ENCODE measurements at regions not wholly inside any gene's neighbourhood (a gene's known extent, or its start where the extent isn't known, plus 50 kb on each side); places are given as distances from the start of the nearest gene placed in this dataset.

DNA sequence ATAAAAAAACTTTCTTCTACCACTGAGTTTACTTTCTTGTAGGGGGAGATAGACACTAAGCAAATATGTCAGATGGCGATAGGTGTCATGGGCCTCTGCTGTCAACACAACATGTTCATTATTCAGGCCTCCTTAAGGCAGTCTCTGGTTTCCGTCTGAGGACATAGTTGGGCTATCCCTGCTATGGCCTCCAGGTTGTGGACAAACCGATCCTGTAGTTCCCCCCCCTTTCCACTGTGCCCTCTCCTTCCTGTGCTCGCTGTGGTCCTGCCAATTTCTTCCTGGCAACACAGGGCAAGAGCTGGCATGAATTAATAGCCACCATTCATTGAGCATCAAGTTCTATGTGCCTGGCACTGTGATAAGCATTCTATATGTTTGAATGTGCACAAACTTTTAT, 81.0 kb upstream of the HS3ST2 start:
- FAIRE-seq = no peak
- Histone ChIP-seq H4K20me1 (replicated peaks; ENCODE audit: control insufficient read depth, extremely low read depth, insufficient read depth, low read length) (no peaks in the 10 kb centered on the region), H3K27me3 (ENCODE audit: control insufficient read depth in 2 of 2, insufficient read depth in 2 of 2, low read length in 2 of 2) (no peaks in the 10 kb centered on the region), H3K4me1 (ENCODE audit: control insufficient read depth, extremely low read depth, insufficient read depth, low read length) (no peaks in the 10 kb centered on the region), H3K27ac (ENCODE audit: insufficient read depth, low read depth, low read length) (no peak overlapping the region), H3K36me3 (ENCODE audit: control insufficient read depth in 2 of 2, extremely low read depth in 1 of 2, insufficient read depth in 2 of 2, low read length in 2 of 2) (no peaks in the 10 kb centered on the region), H3K79me2 (ENCODE audit: control insufficient read depth, insufficient read depth, low read length) (no peaks in the 10 kb centered on the region), H3K4me2 (ENCODE audit: insufficient read depth, low read length) (no peak overlapping the region), H3K9me1 (replicated peaks; ENCODE audit: control insufficient read depth, extremely low read depth, insufficient read depth, low read length) (no peaks in the 10 kb centered on the region), H2AFZ (ENCODE audit: low read depth, low read length) (no peak overlapping the region), H3K4me3 (replicated peaks in 1 of 3; ENCODE audit: insufficient read depth in 1 of 3, low read depth in 1 of 3, low read length in 3 of 3) (no peak overlapping the region), H3K9ac (replicated peaks; ENCODE audit: extremely low read depth, insufficient read depth, low read length) (no peak overlapping the region), H3K9me3 (replicated peaks; ENCODE audit: control insufficient read depth, insufficient read depth, low read length) (no peaks in the 10 kb centered on the region)
- dilution Hi-C loops (cut with MboI; ENCODE audit: extremely low pct_ligation_motif_present, low sequenced_read_pairs) = no loop called here
- CTCF ChIA-PET = no interaction called here
- no peak for DNase-seq (ENCODE audit: low read depth, low spot score)
- intact Hi-C loops (cut with micrococcal nuclease) = no loop called here
- TF ChIP-seq FOS (IDR thresholded peaks at IDR 0.05; ENCODE audit: borderline replicate concordance, insufficient read depth, low read length) = no peak
- no peak for TF ChIP-seq POLR2AphosphoS5 (IDR thresholded peaks at IDR 0.05; ENCODE audit: insufficient read depth, low read depth, low read length)
- TF ChIP-seq, protein P1, sequence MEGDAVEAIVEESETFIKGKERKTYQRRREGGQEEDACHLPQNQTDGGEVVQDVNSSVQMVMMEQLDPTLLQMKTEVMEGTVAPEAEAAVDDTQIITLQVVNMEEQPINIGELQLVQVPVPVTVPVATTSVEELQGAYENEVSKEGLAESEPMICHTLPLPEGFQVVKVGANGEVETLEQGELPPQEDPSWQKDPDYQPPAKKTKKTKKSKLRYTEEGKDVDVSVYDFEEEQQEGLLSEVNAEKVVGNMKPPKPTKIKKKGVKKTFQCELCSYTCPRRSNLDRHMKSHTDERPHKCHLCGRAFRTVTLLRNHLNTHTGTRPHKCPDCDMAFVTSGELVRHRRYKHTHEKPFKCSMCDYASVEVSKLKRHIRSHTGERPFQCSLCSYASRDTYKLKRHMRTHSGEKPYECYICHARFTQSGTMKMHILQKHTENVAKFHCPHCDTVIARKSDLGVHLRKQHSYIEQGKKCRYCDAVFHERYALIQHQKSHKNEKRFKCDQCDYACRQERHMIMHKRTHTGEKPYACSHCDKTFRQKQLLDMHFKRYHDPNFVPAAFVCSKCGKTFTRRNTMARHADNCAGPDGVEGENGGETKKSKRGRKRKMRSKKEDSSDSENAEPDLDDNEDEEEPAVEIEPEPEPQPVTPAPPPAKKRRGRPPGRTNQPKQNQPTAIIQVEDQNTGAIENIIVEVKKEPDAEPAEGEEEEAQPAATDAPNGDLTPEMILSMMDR (IDR thresholded peaks at IDR 0.05; ENCODE audit: extremely low read depth in 1 of 2, insufficient read depth in 1 of 2, low read depth in 1 of 2, low read length in 2 of 2) = no peak
- TF ChIP-seq GATA2 (IDR thresholded peaks at IDR 0.05; ENCODE audit: insufficient read depth, insufficient read length, low read depth, low read length) = no peak
- TF ChIP-seq, protein P2, sequence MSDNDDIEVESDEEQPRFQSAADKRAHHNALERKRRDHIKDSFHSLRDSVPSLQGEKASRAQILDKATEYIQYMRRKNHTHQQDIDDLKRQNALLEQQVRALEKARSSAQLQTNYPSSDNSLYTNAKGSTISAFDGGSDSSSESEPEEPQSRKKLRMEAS (IDR thresholded peaks at IDR 0.05; ENCODE audit: insufficient read depth, insufficient read length) = no peak
- no peak for TF ChIP-seq JUN (IDR thresholded peaks at IDR 0.05; ENCODE audit: borderline replicate concordance, insufficient read depth, insufficient read length, low read depth)
- no peak for TF ChIP-seq MYC (IDR thresholded peaks at IDR 0.05; ENCODE audit: low read depth, low read length)
- TF ChIP-seq POLR2A (IDR thresholded peaks at IDR 0.05; ENCODE audit: low read depth, low read length) = no peak
- no peak for TF ChIP-seq EZH2 (IDR thresholded peaks at IDR 0.05; ENCODE audit: borderline replicate concordance, low read depth, low read length, severe bottlenecking)
- POLR2A ChIA-PET = no interaction called here
- BruUV-seq (replicated peaks) = no TSS peak

Measured in endothelial cell of umbilical vein (primary cell).